ENCODE measurements at regions not wholly inside any gene's neighbourhood (a gene's known extent, or its start where the extent isn't known, plus 50 kb on each side); places are given as distances from the start of the nearest gene placed in this dataset.
"Not testable (repeated sequence)": the region's sequence is repeated elsewhere in the genome, so short reads cannot be mapped to it uniquely, and the experiment has no call there.

DNA sequence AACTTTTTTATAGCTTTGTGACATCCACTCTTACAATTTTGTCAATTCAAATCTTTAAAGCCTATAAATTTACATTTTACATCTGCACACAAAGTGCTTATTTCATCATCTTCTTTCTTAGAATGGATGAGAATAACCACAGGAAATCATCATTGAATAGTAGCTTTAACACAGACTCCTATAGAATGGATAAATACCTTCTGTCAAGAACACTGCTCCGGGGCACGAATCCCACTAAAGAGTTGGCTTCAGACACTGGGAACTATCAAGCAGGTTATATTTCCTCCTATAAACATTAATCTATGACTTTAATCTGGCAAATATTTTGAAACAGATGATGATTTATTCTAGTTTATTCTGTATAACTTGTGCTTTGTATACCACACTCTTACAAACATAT is 269.7 kb upstream of the TPK1 start:
- no peak for DNase-seq (ENCODE audit: low read depth in 2 of 2)

DNA sequence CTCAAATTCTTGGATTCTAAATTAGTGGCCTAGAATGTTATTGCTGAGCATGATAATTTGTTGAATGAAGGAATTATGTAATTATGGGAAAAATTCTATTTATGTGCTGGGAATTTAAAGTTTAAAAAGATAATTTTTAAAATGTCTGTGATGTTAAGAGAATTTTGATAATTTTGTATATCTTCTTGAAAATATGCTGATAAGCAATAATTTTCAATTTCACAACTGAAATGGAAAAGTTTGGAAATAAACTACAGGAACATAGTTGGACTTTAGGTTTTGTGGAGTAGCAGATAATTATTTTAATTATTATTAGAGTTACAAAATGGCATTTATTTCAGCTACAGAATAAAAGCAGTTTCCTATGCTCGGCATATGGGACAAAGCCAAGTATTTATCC is 268.5 kb upstream of the TPK1 start:
- DNase-seq (ENCODE audit: low read depth in 2 of 2) = no peak

DNA sequence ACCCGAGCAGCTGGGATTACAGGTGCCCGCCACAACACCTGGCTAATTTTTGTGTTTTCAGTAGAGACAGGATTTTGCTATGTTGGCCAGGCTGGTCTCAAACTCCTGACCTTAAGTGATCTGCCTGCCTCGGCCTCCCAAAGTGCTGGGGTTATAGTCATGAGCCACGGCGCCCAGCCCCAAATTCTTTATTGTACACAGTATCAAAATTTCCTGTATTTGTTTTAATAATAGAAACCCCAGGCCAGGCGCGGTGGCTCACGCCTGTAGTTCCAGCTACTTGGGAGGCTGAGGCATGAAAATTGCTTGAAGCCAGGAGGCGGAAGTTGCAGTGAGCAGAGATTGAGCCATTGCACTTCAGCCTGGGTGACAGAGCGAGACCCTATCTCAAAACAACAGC is 266.3 kb upstream of the TPK1 start:
- not testable (repeated sequence) for DNase-seq (ENCODE audit: low read depth in 2 of 2)

DNA sequence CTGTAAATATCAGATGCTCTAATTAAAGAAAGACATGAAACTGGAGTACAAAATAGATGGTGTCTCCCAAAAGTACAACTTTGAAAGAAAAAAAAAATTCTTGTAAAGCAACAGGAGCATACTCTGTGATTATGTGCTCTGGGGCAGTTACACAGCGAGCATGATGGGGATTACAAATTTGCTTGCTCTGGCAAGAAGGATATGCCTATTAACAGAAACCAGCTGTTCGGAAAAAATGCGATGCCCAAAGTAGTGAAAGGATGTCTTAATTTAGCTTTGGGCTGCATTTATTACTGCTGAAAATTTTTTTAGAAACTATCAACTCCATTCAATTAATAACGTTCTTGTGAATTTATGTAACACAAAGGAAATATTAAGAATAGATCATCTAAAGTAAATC is 256.9 kb upstream of the TPK1 start:
- no peak for DNase-seq (ENCODE audit: low read depth in 2 of 2)

DNA sequence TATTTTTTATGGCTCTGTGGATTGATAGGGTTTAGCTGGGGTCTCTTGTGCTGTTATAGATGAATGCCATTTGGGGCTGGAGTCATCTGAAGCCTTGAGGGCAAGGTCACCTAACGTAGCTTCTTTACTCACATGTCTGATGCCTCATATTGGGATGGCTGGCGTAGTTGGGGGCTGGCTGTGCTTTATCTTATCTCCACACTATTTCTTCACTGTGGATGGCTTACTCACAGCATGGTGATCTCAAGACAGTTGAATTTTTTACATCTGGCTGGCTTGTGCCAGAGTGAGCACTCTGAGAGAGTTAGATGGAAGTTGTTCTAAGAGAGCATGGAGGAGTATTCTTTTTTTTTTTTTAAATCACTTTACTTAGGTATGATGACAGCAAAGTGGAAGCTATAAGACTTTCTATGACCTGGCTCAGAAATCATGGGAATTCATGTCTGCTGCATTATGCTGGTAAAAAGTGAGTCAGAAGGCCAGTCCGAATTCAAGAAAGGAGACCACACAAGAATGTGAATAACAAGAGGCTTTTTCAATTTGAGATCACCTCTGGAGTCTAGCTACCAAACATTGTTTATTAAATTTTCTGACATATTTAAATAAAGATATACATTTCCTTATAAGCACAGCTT is 252.4 kb upstream of the TPK1 start:
- DNase-seq (ENCODE audit: low read depth in 2 of 2) = no peak

DNA sequence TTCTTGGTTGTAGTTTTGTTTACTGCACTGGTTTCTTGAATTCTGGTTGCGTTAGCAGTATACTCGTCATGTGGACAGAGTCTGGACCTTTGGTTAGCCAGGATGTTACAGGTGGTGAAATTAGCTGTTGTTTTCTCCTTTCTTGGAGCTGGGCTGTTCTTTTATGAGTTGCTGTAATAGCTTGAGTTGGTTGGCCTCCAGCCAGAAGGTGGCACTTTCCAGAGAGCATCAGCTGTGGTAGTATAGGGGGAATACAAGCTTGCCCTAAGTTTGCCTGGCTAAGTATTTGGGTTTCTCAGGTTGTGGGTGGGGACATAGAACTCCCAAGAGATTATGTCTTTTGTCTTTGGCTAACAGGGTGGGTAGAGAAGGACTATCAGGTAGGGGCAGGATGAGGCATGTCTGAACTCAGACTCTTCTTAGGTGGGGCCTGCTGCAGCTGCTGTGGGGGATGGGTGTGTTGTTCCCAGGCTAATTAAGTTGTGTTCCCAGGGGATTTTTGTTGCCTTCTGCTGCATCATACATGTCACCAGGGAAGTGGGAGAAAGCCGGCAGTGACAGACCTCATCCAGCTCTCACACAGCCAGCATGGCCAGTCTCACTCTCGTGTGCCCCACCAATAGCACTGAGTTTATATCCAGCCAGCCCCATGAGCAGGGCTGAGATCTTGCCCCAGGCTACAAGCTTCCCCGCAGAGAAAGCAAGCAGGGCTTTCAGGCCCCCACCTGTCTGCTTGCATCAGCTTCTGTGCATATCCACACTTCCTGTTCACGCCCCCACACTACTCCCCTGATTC is 246.7 kb upstream of the TPK1 start:
- no peak for DNase-seq (ENCODE audit: low read depth in 2 of 2)

DNA sequence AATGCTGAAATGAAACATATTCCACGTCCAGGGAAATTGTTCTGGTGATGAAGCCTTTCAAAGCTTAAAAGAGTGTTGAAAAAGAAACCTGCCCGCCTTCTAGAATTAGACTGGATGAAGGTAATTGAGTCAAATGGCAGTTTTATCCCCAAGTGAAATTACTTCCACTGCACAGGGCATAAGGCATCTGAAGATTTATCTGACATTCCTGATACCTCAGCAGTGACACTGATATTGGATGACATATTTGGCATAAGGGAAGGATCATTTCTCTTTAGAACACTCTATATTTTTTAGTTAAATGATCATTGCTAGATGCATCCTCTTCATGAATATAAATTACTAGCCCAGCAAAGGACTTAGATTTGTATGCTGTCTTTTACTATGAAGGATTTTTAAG is 229.6 kb upstream of the TPK1 start:
- DNase-seq (ENCODE audit: low read depth in 2 of 2) = no peak

DNA sequence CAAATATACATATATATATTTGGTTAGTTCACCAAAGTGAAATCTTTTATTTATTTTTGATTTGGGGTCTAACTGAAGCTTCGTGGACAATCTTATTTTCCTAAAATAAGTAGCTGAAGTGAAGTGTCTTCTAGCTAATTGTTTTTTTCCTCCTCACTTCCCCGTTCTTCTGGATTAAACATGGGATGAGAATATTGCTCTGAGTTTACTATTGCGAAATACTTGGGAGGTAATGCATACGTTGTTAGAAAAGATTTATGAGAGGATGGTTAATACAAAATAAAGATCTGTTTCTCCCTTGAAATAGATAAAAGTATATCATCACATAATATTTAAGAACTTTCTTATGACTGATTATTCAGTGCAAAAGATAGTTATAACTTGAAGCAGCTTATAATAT is 228.3 kb upstream of the TPK1 start:
- no peak for DNase-seq (ENCODE audit: low read depth in 2 of 2)

DNA sequence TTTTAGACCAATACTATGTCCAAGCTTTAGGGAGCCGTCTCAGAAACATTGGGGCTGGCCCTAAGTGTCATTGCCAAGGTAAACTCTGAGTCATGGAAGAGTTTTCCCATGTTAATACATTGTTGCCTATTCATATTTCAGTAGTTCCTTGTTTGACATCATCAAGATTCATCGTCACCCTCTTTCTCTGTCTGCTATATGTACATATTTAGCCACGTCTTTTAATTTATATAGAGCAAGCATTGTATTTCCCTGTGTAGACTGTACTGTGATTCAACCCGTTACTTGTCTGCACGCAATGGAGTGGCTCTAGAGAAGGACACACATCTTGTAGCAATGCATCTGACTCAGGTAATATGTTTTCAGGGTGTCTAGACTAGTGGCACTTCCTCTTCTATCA is 217.9 kb upstream of the TPK1 start:
- DNase-seq (ENCODE audit: low read depth in 2 of 2) = no peak

DNA sequence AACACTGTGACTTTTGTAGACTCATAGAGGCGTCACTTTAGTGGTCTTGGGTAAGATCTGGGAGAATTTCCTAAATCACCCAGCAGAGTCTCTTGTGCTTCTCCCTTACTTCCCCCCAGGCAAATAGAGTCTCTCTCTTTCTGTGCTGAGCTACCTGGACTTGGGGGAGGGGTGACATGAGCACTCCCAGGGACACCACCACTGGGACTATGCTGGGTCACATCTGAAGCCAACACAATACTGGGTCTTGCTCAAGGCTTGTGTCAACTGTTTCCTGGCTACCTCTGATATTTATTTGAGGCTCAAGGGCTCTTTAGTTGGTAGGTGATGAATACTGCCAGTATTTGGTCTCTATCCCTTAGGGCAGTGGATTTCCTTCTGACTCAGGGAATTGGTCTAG is 214.6 kb upstream of the TPK1 start:
- no peak for DNase-seq (ENCODE audit: low read depth in 2 of 2)

DNA sequence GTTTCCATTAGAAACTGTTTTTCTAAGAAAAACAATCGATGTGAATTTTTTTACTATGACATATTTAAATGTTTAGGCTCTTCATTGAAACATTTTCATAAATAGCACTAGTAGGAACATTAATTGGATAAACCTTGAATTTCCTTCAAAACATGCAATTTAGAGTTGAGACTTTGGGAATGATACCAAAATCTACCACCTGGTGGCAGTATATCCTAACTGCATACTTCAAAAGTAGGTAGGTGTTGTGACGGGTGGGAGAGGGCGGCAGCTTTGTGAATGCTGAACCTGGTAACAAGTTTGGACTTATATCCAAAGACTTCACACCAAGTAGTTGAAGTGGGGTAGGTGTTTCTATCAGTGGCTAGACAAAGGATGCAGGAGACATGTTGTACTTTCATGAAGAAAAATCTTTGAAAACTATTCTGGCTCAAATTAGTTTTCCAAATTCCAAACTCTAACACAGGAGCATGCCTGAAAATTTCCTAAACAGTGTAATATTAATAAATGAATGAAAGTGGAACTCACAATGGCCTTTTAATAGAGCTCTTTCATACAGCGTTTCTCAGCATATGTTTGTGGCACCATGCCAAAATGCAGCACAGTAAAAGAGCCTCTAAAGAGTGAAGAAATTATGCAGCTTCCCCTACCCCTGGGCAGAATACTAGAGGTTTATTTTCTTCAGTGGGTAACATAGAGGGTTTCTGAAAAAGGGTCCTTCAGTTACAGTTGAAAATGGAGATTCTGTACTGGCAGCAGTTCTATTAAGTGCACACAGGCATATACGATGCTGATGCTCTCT is 201.0 kb upstream of the TPK1 start:
- DNase-seq (ENCODE audit: low read depth in 2 of 2) = peak; percentile 7 to 18

DNA sequence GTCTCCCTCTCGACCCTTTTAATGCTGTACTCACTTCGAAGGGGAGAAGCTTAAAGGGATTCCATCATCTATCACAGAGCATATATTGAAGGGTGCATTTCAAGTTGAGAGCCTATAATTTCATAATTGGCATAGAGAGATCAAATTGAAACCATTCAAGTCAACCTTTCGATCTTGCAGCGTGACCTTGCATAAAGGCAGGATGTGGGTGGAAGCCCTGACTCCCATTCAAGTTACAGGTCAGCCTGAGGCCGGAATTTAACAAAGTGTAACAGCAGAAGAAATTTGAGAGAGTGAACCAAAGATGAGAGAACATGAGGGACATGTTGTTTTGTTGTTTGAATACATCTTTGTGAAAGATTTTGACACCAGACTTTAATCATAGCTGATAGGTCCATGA is 195.3 kb upstream of the TPK1 start:
- no peak for DNase-seq (ENCODE audit: low read depth in 2 of 2)

DNA sequence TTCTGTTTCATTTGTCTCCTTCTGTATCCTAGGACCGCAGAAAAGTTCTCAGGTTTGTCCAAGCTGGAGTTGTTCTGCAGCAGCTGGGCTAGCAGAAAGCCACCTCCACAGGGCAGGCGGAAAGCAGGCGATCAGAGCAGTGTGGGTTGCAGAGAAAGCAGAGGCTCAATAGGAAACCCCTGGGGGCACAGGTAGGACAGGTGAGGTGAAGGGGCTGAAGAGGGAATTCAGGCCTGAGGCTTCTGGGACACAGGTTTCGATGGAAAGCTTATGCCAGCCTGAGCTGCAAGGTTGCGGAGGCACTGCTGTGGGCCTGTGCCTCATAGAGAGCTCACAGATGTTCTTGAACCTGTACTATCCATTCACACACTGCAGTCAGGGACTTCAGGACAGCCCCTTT is 194.9 kb upstream of the TPK1 start:
- no peak for DNase-seq (ENCODE audit: low read depth in 2 of 2)

DNA sequence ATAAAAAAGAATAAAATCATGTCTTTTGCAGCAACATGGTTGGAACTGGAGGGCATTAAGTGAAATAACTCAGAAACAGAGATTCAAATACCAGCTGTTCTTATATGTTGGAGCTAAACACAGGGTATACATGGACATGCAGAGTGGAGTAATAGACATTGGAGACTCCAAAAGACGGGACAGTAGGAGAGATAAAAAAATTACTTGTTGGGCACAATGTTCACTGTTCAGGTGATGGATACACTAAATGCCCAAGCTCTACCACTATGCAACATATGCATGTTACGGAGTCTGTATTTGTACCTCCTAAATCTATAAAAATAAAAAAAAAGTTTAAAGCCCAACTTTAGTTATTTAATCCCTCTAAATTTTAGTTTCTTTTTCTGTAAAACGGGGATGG is 184.6 kb upstream of the TPK1 start:
- DNase-seq (ENCODE audit: low read depth in 2 of 2) = no peak

DNA sequence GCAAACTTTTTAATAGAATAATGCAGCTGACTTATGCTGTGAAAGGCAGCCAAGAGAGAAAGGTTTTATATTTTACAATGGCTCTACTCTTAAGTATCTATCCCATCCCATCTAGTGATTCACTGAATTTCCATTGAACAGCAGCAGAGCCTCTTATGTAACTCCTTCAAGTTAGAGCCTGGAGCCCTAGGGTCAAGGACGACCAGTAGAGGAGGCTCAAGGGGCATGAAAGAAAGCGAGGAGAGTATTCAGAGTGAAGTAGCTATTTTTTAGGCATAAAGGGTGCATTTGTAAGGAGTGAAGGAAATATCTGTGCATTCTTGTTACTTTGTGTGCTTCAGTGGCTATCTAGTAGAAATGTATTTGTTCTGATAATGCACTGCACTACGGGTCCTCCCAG is 180.2 kb upstream of the TPK1 start:
- no peak for DNase-seq (ENCODE audit: low read depth in 2 of 2)

DNA sequence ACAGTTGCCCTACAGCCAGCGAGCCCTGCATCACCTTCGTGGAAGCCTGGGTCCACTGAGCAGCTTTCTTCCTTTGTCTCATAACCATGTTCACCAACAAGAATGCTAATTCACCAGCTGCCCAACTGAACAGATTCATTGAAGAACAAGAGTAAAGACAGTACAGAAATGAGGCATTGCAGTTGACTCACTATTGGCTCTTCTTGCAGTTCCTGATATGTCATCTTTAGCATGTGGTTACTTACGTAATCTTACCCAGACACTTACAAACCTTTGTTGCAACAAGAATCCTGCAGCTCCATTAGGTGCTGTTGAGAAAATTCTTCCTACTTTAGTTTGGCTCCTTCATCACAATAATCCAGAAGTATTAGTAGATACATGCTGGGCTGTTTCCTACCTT is 174.0 kb upstream of the TPK1 start:
- no peak for DNase-seq (ENCODE audit: low read depth in 2 of 2)

DNA sequence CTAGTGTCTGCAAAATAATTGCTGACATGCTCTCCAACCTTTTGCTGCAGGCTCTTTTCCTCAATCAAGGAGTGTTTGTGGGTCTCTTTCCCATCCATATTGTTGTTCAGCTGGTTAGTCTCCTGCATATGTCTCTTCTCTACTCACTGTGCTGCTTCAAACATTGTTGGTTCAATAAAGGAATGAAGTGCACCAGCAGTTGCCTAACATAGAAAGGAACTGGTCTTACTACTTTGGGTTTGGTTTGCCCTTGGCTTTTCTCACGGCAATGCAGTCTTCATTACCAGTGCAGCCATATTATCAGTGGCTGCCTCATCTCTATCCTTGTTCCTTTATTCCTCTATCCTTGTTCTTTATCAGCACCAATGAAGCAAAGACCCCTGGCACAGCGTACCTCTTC is 169.7 kb upstream of the TPK1 start:
- no peak for DNase-seq (ENCODE audit: low read depth in 2 of 2)

DNA sequence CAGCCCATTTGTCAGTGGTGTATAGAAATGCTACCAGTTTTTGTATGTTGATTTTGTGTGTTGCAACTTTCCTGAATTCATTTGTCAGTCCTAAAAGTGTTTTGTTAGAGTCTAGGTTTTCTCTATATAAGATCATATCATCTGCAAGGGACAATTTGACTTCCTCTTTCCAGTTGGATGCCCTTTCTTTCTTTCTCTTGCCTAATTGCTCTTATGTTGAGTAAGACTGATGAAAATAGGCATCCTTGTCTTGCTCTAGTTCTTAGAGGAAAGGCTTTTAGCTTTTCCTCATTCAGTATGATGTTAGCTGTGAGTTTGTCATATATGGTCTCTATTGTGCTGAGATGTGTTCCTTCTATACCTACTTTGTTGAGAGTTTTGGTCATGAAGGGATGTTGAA is 161.7 kb upstream of the TPK1 start:
- DNase-seq (ENCODE audit: low read depth in 2 of 2) = no peak

DNA sequence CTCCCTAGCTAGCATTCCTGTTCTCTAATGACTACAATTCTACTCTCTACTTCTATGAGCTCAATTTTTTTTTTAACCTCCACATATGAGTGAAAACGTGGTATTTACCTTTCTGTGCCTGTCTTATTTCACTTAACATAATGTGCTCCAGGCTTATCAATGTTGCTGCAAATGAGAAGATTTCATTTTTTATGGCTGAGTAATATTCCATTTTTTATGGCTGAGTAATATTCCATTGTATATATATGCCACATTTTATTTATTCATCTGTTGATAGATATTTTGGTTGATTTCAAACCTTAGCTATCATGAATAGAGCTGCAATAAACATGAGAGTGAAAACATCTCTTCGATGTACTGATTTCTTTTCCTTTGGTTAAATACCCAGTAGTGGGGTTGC is 159.6 kb upstream of the TPK1 start:
- DNase-seq (ENCODE audit: low read depth in 2 of 2) = no peak

DNA sequence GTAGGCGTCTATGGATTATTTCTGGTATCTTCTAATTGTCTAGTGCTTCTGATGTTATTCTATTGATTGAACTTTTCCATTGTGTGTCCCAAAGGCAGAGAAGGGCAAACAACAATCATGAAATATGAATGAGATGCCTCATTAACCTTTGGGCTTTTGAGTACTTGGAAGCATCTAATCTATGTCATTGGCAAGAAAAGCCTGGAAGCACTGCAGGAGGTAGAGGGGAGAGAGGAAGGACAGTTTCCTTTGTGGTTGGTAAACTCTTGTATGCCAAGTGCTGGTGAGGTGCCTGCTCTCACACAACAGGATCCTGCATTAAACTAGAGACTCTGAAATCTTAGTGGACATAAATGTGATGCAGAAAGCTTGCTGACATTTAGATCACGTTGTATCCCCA is 155.2 kb upstream of the TPK1 start:
- DNase-seq (ENCODE audit: low read depth in 2 of 2) = no peak

DNA sequence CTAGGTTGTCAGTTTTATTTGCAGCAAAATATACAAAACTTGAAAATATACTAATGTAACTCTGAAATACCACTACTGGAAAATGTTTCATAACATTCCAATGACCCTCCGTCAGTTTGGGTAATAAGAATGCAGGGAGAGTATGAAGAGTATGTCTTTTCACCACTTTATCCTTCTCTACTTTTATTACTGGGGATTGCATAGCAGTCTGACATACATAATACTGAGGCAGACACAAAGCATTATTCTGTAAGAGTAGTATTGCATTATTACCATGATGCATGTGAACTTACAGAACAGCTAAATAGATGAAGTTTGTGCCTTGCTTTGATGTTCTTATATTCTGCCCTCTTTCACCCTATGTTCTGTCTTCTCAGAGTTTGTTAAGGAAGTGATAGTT is 151.8 kb upstream of the TPK1 start:
- DNase-seq (ENCODE audit: low read depth in 2 of 2) = no peak

DNA sequence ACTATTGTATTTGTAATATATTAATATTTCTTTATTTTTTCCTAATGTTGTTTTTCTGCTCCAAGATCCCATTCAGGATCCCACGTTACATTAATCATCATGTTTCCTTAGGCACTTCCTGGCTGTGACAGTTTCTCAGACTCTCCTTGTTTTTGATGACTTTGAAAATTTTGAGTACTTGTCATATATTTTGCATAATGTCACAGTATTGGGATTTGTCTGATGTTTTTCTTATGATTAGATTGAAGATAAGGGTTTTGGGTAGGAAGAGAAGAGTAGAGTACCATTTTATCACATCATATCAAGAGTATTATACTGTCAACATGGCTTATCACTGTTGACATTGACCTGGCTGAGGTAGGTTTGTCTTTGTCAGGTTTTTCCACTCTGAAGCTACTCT is 146.3 kb upstream of the TPK1 start:
- DNase-seq (ENCODE audit: low read depth in 2 of 2) = no peak

DNA sequence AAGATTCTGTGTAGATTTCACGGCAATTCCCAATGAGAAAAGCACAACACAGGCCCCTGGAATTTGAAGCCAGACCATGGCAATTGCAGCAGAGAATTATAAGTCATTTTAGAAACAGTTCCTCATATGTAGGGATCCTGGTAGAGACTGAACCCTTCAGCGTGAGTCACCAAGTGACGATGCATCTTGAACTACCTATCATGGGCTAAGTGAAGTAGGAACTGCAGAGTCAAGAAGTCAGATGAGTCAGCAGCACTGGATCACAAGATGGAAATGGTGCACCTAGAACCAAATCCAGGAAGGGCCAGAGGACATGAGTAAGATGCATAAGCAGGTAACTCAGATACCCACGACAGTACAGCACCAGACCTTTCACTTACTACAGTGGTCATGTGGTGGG is 140.0 kb upstream of the TPK1 start:
- DNase-seq (ENCODE audit: low read depth in 2 of 2) = no peak

Measured in activated CD4-positive, alpha-beta T cell treated with anti-CD3 and anti-CD28 coated beads for 24 hours (primary cell).